SK-N-SH (cell line): ENCODE measurements at regions not wholly inside any gene's neighbourhood (a gene's known extent, or its start where the extent isn't known, plus 50 kb on each side); places are given as distances from the start of the nearest gene placed in this dataset.
"Not testable (repeated sequence)": the region's sequence is repeated elsewhere in the genome, so short reads cannot be mapped to it uniquely, and the experiment has no call there.

ENCODE experiments used
- CTCF ChIA-PET: fragments of 300-600, 350-600 bp; formaldehyde crosslinking; extraction: SDS; loops from one replicate; lab custom pipeline; 2021; lab: Yijun Ruan, JAX
- POLR2A ChIA-PET: fragments of 350-600 bp; sonication (Branson Sonifier 250); formaldehyde crosslinking; extraction: SDS; loops from one replicate; lab custom pipeline; 2020; ENCODE audit warnings: antibody characterized with exemption, inconsistent platforms; lab: Yijun Ruan, JAX
- DNase-seq: peaks from one replicate; pipeline ENCODE4 v3.0.0; 2012
- H2AFZ ChIP-seq: fragments of 200-600 bp; sonication (generic); 2 replicates; pipeline ENCODE4 v1.8.1; 2016; ENCODE audit warnings: antibody characterized with exemption, mild to moderate bottlenecking, low read depth
- H3F3A ChIP-seq: fragments of 200-600 bp; sonication (generic); replicated peaks from 2 replicates; pipeline ENCODE3; 2016; ENCODE audit warnings: antibody characterized with exemption, mild to moderate bottlenecking; ENCODE audit not compliant: insufficient read depth
- H3K27ac ChIP-seq, 2 experiments: fragments of 200-500 bp in 1 of 2; fragments of 200-600 bp in 1 of 2; sonication (Bioruptor generic) in 1 of 2; sonication (generic), shearing (Covaris generic) in 1 of 2; 2 replicates each; pipeline versions ENCODE4 v1.5.1 to v1.6.1; 2014 to 2016; ENCODE audit warnings: low read depth in 2 of 2, inconsistent platforms in 1 of 2, low read length in 1 of 2, mild to moderate bottlenecking in 1 of 2, mixed read lengths in 1 of 2
- H3K27me3 ChIP-seq: fragments of 200-600 bp; sonication (generic), shearing (Covaris generic); 2 replicates; pipeline ENCODE4 v1.6.1; 2016; ENCODE audit warnings: mixed run types; ENCODE audit not compliant: insufficient read depth
- H3K36me3 ChIP-seq, 2 experiments: fragments of 200-500 bp in 1 of 2; fragments of 200-600 bp in 1 of 2; sonication (Bioruptor generic) in 1 of 2; sonication (generic) in 1 of 2; replicated peaks in 1 of 2; 2 replicates each; pipeline versions ENCODE3 to v1.5.1; 2014 to 2016; ENCODE audit warnings: low read length in 1 of 2, mild to moderate bottlenecking in 1 of 2; ENCODE audit not compliant: insufficient read depth in 2 of 2, control insufficient read depth in 1 of 2
- H3K4me1 ChIP-seq, 2 experiments: fragments of 200-500 bp in 1 of 2; fragments of 200-600 bp in 1 of 2; sonication (Bioruptor generic) in 1 of 2; sonication (generic), shearing (Covaris generic) in 1 of 2; 2 replicates each; pipeline versions ENCODE4 v1.5.1 to v1.6.1; 2014 to 2016; ENCODE audit warnings: low read depth in 1 of 2, low read length in 1 of 2, mixed run types in 1 of 2; ENCODE audit not compliant: insufficient read depth in 2 of 2, control insufficient read depth in 1 of 2
- H3K4me2 ChIP-seq: fragments of 200-600 bp; sonication (generic), shearing (Covaris generic); 2 replicates; pipeline ENCODE4 v1.6.1; 2017; ENCODE audit warnings: mixed run types
- H3K4me3 ChIP-seq, 2 experiments: fragments of 200-500 bp in 1 of 2; fragments of 200-600 bp in 1 of 2; sonication (Bioruptor generic) in 1 of 2; sonication (generic), shearing (Covaris generic) in 1 of 2; 2 replicates each; pipeline versions ENCODE4 v1.5.1 to v1.8.1; 2014 to 2016; ENCODE audit warnings: low read depth in 2 of 2, inconsistent platforms in 1 of 2, low read length in 1 of 2, mild to moderate bottlenecking in 1 of 2, mixed read lengths in 1 of 2, moderate library complexity in 1 of 2
- H3K79me2 ChIP-seq: fragments of 200-600 bp; sonication (generic); 2 replicates; pipeline ENCODE4 v1.8.1; 2017; ENCODE audit warnings: mild to moderate bottlenecking; ENCODE audit not compliant: insufficient read depth
- H3K9ac ChIP-seq: fragments of 200-600 bp; sonication (generic); 2 replicates; pipeline ENCODE4 v1.6.1; 2017; ENCODE audit warnings: mixed run types
- H3K9me2 ChIP-seq: fragments of 200-600 bp; sonication (generic); 2 replicates; pipeline ENCODE4 v1.6.1; 2017; ENCODE audit warnings: mixed run types
- H3K9me3 ChIP-seq: fragments of 200-600 bp; sonication (generic); 2 replicates; pipeline ENCODE4 v1.6.1; 2017; ENCODE audit warnings: mixed run types, mild to moderate bottlenecking, moderate library complexity
- H4K20me1 ChIP-seq: fragments of 200-600 bp; sonication (generic); 2 replicates; pipeline ENCODE4 v1.6.1; 2017; ENCODE audit warnings: mild to moderate bottlenecking, mixed run types; ENCODE audit not compliant: insufficient read depth
- GATA2 ChIP-seq: sonication (generic); formaldehyde crosslinking; IDR thresholded peaks from 2 replicates; pipeline ENCODE4 v1.5.0; 2020; ENCODE audit warnings: mild to moderate bottlenecking, missing genetic modification reagents
- JUND ChIP-seq: IDR thresholded peaks from 2 replicates; pipeline ENCODE4 v1.4.0; 2012
- YY1 ChIP-seq: IDR thresholded peaks from 2 replicates; pipeline ENCODE4 v1.4.0; 2012; ENCODE audit warnings: low read depth, mild to moderate bottlenecking
- WGBS: methylation state at CpG from one replicate; pipeline ENCODE4 v1.1.6; 2017; ENCODE audit warnings: low lambda C conversion rate; 5-methylcytosine and 5-hydroxymethylcytosine counted together
- TF ChIP-seq, protein P1 (sequence below): IDR thresholded peaks from 2 replicates; pipeline ENCODE4; 2012

DNA sequence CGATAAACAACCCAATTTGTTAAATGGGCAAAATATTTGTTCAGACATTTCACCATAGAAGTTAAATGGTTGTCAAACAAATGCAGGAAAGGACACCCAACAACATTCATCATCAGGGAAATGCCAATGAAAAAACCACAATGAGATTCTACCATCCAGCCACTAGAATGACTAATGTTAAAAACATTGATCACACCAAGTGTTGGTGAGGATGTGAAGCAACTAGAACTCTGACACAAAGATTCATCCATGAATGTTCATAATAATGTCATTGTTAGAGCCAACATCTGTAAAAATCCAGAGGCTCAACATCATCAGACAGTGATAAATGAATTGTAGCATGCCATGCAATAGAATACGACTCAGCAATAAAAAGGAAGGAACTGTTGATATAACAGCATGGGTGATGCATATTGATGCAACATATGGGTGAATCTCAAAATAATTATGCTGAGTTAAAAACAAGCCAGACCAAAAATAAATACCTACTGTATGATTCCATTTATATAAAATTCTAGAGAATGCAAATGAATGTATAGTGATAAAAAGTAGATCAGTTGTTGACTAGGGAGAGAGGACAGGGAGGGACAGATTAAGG is 55.9 kb upstream of the UNC5A start (continued):
- TF ChIP-seq GATA2 (CRISPR knock-in tag) (no peak), YY1 (no peak), JUND (no peak)
- TF ChIP-seq, protein P1, sequence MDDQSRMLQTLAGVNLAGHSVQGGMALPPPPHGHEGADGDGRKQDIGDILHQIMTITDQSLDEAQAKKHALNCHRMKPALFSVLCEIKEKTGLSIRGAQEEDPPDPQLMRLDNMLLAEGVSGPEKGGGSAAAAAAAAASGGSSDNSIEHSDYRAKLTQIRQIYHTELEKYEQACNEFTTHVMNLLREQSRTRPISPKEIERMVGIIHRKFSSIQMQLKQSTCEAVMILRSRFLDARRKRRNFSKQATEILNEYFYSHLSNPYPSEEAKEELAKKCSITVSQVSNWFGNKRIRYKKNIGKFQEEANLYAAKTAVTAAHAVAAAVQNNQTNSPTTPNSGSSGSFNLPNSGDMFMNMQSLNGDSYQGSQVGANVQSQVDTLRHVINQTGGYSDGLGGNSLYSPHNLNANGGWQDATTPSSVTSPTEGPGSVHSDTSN, result no peak

DNA sequence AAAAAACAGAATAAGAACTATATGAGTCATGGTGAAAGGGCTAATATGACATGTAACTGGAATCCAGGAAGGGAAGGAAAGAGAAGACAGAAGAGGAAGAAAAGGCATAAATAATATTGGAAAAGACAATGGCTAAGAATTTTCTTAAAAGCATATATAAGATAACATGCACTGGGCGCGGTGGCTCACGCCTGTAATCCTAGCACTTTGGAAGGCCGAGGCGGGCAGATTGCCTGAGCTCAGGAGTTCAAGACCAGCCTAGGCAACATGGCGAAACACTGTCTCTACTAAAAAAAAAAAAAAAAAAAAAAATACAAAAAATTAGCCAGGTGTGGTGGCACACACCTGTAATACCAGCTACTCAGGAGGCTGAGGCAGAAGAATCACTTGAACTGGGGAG is 54.8 kb upstream of the UNC5A start:
- H3K9me2 ChIP-seq, H3K36me3 ChIP-seq, H3K27me3 ChIP-seq, DNase-seq, H3K9ac ChIP-seq, H3K27ac ChIP-seq, H3K4me3 ChIP-seq, H3F3A ChIP-seq, POLR2A ChIA-PET, H2AFZ ChIP-seq, H4K20me1 ChIP-seq, H3K4me1 ChIP-seq, H3K79me2 ChIP-seq, CTCF ChIA-PET, H3K9me3 ChIP-seq, H3K4me2 ChIP-seq: not testable (repeated sequence)
- WGBS, result 72% methylated on average over 6 of the region's 6 CpGs

DNA sequence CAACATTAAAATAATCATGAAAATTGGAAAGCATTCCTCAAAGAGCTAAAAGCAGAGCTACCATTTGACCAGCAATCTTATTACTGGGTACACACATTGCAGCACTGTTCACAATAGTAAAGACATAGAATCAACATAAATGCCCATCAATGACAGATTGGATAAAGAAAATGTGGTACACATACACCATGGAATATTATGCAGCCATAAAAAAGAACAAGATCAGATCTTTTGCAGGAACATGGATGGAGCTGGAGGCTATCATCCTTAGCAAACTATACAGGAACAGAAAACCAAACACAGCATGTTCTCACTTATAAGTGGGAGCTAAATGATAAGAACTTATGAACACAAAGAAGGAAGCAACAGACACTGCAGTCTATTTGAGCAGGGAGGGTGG is 52.8 kb upstream of the UNC5A start:
- H3K9ac ChIP-seq, H3K79me2 ChIP-seq, H3K9me2 ChIP-seq, H3K27ac ChIP-seq, H3F3A ChIP-seq, H3K4me2 ChIP-seq, H3K4me1 ChIP-seq, H3K4me3 ChIP-seq, H3K27me3 ChIP-seq, H4K20me1 ChIP-seq, H3K36me3 ChIP-seq, H3K9me3 ChIP-seq, DNase-seq, POLR2A ChIA-PET, H2AFZ ChIP-seq: not testable (repeated sequence)
- CTCF ChIA-PET, result interaction anchor here (0.9 to 1.2 kb wide), 3 partner anchors 13 to 314 kb away, joined by 3 to 4 read pairs (median 3); no protein-coding TSS in a partner anchor
